ENCODE measurements at regions not wholly inside any gene's neighbourhood (a gene's known extent, or its start where the extent isn't known, plus 50 kb on each side); places are given as distances from the start of the nearest gene placed in this dataset.
A peak's percentile ranks its signal among the peaks of the same experiment; 100 is the strongest.

DNA sequence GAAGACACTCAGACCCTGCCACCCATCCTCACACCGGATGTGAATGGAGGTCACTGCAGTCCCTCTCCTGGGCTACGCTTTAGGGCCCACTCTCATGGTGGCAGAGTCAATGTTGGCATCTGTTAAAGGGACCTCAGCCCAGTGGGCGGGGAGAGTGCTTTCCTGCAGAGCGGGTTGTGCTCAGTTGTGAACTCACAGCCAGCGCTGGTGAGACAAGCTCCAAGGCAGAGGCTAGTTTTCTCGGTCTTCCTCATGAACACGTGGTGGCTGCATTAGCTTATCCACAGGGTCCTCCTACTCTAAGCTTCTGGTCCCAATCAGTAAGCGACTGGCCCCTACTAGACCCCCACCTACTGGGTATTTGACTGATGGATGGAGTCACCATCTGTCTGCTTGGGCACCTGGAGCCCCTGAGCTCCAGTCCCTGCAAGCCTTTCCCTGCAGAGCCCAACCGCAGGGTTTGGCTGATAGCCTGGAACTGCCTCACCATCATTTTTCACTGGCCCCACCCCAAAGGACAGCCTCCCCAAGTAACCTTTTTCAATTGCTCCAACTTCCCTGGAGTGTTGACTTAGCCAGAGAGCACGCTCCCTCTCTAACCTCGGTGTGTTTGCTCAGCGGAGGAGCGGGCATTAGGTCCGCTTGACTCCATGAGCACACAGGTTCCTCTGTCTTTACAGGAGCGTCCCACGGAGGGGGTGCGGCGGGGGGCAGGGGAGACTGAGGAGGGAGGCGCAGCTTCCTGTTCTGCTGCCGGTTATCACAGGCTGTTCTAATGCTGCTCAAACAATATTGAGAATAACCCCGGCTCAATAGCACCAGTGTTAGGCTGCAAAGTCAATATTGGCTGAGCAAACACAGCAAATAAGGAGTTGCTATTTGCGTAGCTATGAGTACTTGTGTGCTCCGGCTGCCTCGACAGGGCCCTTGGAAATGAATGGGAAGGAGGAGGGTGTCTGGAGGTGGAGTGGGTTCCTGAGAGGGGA lies 141.7 kb downstream of the RPLP1 start:
- no peak for TF ChIP-seq NR2F2 (IDR thresholded peaks at IDR 0.05)
- TF ChIP-seq, protein P1, sequence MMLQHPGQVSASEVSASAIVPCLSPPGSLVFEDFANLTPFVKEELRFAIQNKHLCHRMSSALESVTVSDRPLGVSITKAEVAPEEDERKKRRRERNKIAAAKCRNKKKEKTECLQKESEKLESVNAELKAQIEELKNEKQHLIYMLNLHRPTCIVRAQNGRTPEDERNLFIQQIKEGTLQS (IDR thresholded peaks at IDR 0.05) = no peak
- TF ChIP-seq HNF4G (IDR thresholded peaks at IDR 0.05) = no peak
- peak; percentile 74 for TF ChIP-seq YY1 (IDR thresholded peaks at IDR 0.05)
- peak; percentile 71 for TF ChIP-seq SP1 (IDR thresholded peaks at IDR 0.05)
- peak; percentile 61 to 76 for TF ChIP-seq HNF4A (conservative IDR thresholded peaks at IDR 0.05)
- peak; percentile 97 for TF ChIP-seq FOXA1 (IDR thresholded peaks at IDR 0.05)
- peak in 1 of 2 donors; percentile 45 for TF ChIP-seq GABPA (IDR thresholded peaks at IDR 0.05 in 1 of 2, conservative IDR thresholded peaks at IDR 0.05 in 1 of 2)
- TF ChIP-seq JUND (IDR thresholded peaks at IDR 0.05) = peak in 1 of 2 donors; percentile 82
- peak in 1 of 2 donors; percentile 46 for TF ChIP-seq RAD21 (IDR thresholded peaks at IDR 0.05)
- TF ChIP-seq, protein P2, sequence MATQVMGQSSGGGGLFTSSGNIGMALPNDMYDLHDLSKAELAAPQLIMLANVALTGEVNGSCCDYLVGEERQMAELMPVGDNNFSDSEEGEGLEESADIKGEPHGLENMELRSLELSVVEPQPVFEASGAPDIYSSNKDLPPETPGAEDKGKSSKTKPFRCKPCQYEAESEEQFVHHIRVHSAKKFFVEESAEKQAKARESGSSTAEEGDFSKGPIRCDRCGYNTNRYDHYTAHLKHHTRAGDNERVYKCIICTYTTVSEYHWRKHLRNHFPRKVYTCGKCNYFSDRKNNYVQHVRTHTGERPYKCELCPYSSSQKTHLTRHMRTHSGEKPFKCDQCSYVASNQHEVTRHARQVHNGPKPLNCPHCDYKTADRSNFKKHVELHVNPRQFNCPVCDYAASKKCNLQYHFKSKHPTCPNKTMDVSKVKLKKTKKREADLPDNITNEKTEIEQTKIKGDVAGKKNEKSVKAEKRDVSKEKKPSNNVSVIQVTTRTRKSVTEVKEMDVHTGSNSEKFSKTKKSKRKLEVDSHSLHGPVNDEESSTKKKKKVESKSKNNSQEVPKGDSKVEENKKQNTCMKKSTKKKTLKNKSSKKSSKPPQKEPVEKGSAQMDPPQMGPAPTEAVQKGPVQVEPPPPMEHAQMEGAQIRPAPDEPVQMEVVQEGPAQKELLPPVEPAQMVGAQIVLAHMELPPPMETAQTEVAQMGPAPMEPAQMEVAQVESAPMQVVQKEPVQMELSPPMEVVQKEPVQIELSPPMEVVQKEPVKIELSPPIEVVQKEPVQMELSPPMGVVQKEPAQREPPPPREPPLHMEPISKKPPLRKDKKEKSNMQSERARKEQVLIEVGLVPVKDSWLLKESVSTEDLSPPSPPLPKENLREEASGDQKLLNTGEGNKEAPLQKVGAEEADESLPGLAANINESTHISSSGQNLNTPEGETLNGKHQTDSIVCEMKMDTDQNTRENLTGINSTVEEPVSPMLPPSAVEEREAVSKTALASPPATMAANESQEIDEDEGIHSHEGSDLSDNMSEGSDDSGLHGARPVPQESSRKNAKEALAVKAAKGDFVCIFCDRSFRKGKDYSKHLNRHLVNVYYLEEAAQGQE (IDR thresholded peaks at IDR 0.05) = peak; percentile 35
- TF ChIP-seq, protein P3, sequence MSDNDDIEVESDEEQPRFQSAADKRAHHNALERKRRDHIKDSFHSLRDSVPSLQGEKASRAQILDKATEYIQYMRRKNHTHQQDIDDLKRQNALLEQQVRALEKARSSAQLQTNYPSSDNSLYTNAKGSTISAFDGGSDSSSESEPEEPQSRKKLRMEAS (IDR thresholded peaks at IDR 0.05) = peak; percentile 57
- peak in 1 of 2 donors; percentile 13 for TF ChIP-seq EGR1 (IDR thresholded peaks at IDR 0.05; ENCODE audit: low read depth in 2 of 2)
- no peak for TF ChIP-seq TAF1 (conservative IDR thresholded peaks at IDR 0.05)
- TF ChIP-seq FOXA2 (IDR thresholded peaks at IDR 0.05) = peak; percentile 99
- TF ChIP-seq, protein P4, sequence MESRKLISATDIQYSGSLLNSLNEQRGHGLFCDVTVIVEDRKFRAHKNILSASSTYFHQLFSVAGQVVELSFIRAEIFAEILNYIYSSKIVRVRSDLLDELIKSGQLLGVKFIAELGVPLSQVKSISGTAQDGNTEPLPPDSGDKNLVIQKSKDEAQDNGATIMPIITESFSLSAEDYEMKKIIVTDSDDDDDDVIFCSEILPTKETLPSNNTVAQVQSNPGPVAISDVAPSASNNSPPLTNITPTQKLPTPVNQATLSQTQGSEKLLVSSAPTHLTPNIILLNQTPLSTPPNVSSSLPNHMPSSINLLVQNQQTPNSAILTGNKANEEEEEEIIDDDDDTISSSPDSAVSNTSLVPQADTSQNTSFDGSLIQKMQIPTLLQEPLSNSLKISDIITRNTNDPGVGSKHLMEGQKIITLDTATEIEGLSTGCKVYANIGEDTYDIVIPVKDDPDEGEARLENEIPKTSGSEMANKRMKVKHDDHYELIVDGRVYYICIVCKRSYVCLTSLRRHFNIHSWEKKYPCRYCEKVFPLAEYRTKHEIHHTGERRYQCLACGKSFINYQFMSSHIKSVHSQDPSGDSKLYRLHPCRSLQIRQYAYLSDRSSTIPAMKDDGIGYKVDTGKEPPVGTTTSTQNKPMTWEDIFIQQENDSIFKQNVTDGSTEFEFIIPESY (IDR thresholded peaks at IDR 0.05) = peak; percentile 56
- TF ChIP-seq, protein P5, sequence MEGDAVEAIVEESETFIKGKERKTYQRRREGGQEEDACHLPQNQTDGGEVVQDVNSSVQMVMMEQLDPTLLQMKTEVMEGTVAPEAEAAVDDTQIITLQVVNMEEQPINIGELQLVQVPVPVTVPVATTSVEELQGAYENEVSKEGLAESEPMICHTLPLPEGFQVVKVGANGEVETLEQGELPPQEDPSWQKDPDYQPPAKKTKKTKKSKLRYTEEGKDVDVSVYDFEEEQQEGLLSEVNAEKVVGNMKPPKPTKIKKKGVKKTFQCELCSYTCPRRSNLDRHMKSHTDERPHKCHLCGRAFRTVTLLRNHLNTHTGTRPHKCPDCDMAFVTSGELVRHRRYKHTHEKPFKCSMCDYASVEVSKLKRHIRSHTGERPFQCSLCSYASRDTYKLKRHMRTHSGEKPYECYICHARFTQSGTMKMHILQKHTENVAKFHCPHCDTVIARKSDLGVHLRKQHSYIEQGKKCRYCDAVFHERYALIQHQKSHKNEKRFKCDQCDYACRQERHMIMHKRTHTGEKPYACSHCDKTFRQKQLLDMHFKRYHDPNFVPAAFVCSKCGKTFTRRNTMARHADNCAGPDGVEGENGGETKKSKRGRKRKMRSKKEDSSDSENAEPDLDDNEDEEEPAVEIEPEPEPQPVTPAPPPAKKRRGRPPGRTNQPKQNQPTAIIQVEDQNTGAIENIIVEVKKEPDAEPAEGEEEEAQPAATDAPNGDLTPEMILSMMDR (IDR thresholded peaks at IDR 0.05; ENCODE audit: low read depth, low read length, missing input control) = no peak
- peak; percentile 77 to 92 for TF ChIP-seq RXRA (IDR thresholded peaks at IDR 0.05)
- H3K27me3 ChIP-seq (ENCODE audit: control insufficient read depth in 4 of 4, insufficient read depth in 4 of 4, low read length in 3 of 4) = no peaks in the 10 kb centered on the region
- H3K36me3 ChIP-seq (ENCODE audit: control insufficient read depth in 4 of 4, insufficient read depth in 3 of 4, low read depth in 1 of 4, low read length in 3 of 4) = no peaks in the 10 kb centered on the region
- H3K4me3 ChIP-seq (ENCODE audit: low read depth in 1 of 3, low read length in 3 of 3) = no peak overlapping the region
- WGBS = 20% methylated on average over 24 of the region's 24 CpGs
- H3K9ac ChIP-seq (ENCODE audit: low read depth in 1 of 2, low read length in 2 of 2) = no peak overlapping the region
- DNase-seq (ENCODE audit: low spot score) = no peak
- peak overlapping the region in 1 of 2 donors; percentile 38 for H3K27ac ChIP-seq (ENCODE audit: low read depth in 1 of 2, low read length in 2 of 2)
- H3K4me1 ChIP-seq (ENCODE audit: control insufficient read depth in 4 of 4, insufficient read depth in 4 of 4, low read length in 3 of 4) = peaks cover 11 to 29% (median 23%) of the 10 kb centered on the region in 4 donors
- H3K9me3 ChIP-seq (ENCODE audit: control insufficient read depth in 4 of 4, low read length in 3 of 4) = no peaks in the 10 kb centered on the region

Data from liver (tissue), 8 donors.